Prostate gland (tissue), 2 donors: ENCODE measurements at regions not wholly inside any gene's neighbourhood (a gene's known extent, or its start where the extent isn't known, plus 50 kb on each side); places are given as distances from the start of the nearest gene placed in this dataset.

Experiments
- DNase-seq: peaks from one replicate; pipeline ENCODE4 v3.0.0-alpha.2; 2019; ENCODE audit warnings: low spot score
- H3K27ac ChIP-seq, 2 donors: fragments of 200-600 bp; sonication (generic); 2 replicates each; pipeline ENCODE4 v1.5.1; 2017 to 2019
- H3K27me3 ChIP-seq: fragments of 200-600 bp; sonication (generic); replicated peaks from 2 replicates; pipeline ENCODE4 v1.5.1; 2019; ENCODE audit not compliant: insufficient read depth
- H3K36me3 ChIP-seq, 2 donors: fragments of 200-600 bp; sonication (generic); 1 replicate in 1 of 2; 2 replicates in 1 of 2; pipeline versions ENCODE4 v1.5.1 to v1.8.1; 2017 to 2019
- H3K4me1 ChIP-seq: fragments of 200-600 bp; sonication (generic); replicated peaks from 2 replicates; pipeline ENCODE4 v1.5.1; 2019
- H3K4me3 ChIP-seq, 2 donors: fragments of 200-600 bp; sonication (generic); 2 replicates each; pipeline ENCODE4 v1.5.1; 2017 to 2019
- H3K9me3 ChIP-seq: fragments of 200-600 bp; sonication (generic); 2 replicates; pipeline ENCODE4 v1.5.1; 2017
- CTCF ChIP-seq, 4 experiments: fragments of 200-600 bp in 2 of 4; fragments of 450-650 bp in 2 of 4; sonication (generic) in 2 of 4; IDR thresholded peaks; 1 replicate in 3 of 4; 2 replicates in 1 of 4; pipeline ENCODE4 v1.5.1; 2016 to 2019; ENCODE audit warnings: antibody characterized with exemption in 4 of 4, mild to moderate bottlenecking in 2 of 4, moderate library complexity in 2 of 4
- POLR2A ChIP-seq: fragments of 450-650 bp; IDR thresholded peaks from one replicate; pipeline ENCODE4 v1.6.1; 2016; ENCODE audit warnings: antibody characterized with exemption, mild to moderate bottlenecking
- POLR2AphosphoS5 ChIP-seq: sonication (generic); formaldehyde crosslinking; IDR thresholded peaks from one replicate; pipeline ENCODE4 v1.6.1; 2017; ENCODE audit warnings: antibody characterized with exemption
- WGBS: methylation state at CpG from one replicate; pipeline ENCODE4 v1.1.5; 2018; 5-methylcytosine and 5-hydroxymethylcytosine counted together
- intact Hi-C: fragments of 100-400 bp; cut with DNase I; formaldehyde crosslinking; loops from one replicate; pipeline ENCODE4 v1.14.2; 2022

GRCh38 chr3:40877631-40878463 is 321.5 kb upstream of the CTNNB1 start:
- Histone ChIP-seq H3K4me3 (no peak overlapping the region), H3K27me3 (no peaks in the 10 kb centered on the region), H3K27ac (peak overlapping the region; percentile 32 to 74), H3K36me3 (no peaks in the 10 kb centered on the region), H3K4me1 (peaks cover 20% of the 10 kb centered on the region), H3K9me3 (no peaks in the 10 kb centered on the region)
- 8% methylated on average over 11 of the region's 11 CpGs for WGBS
- no peak for TF ChIP-seq POLR2A
- peak; percentile 86 for TF ChIP-seq POLR2AphosphoS5
- intact Hi-C loops = loop anchor here (5.0 kb wide), 1 partner anchor 94 kb away; no protein-coding TSS in a partner anchor
- peak; percentile 86 for DNase-seq

- H3K27ac ChIP-seq = peak overlapping the region; percentile 32 to 74
- no peak for DNase-seq
- H3K27me3 ChIP-seq = no peaks in the 10 kb centered on the region
- no peak overlapping the region for H3K4me3 ChIP-seq
- intact Hi-C loops = loop anchor here (5.0 kb wide), 1 partner anchor 94 kb away; no protein-coding TSS in a partner anchor
- H3K9me3 ChIP-seq = no peaks in the 10 kb centered on the region
- H3K36me3 ChIP-seq = no peaks in the 10 kb centered on the region
- TF ChIP-seq CTCF (IDR thresholded peaks at IDR 0.05) (no peak), POLR2A (no peak), POLR2AphosphoS5 (no peak)
- H3K4me1 ChIP-seq = peaks cover 20% of the 10 kb centered on the region
- 13% methylated on average over 3 of the region's 3 CpGs for WGBS
Observed at GRCh38 chr3:40878464-40878905, 320.8 kb upstream of the CTNNB1 start.

GRCh38 chr3:40885430-40885829 is 313.9 kb upstream of the CTNNB1 start:
- WGBS = 83% methylated on average over 5 of the region's 5 CpGs
- Histone ChIP-seq H3K27ac (no peak overlapping the region), H3K4me1 (no peaks in the 10 kb centered on the region), H3K4me3 (no peak overlapping the region), H3K27me3 (no peaks in the 10 kb centered on the region), H3K9me3 (no peaks in the 10 kb centered on the region), H3K36me3 (no peaks in the 10 kb centered on the region)
- intact Hi-C loops = no loop called here
- no peak for TF ChIP-seq CTCF (IDR thresholded peaks at IDR 0.05)
- no peak for TF ChIP-seq POLR2AphosphoS5
- TF ChIP-seq POLR2A = no peak
- DNase-seq = no peak

- peak; percentile 48 for DNase-seq
- WGBS = 39% methylated on average over 8 of the region's 8 CpGs
Observed at GRCh38 chr3:40886660-40887425, 312.5 kb upstream of the CTNNB1 start.

More at GRCh38 chr3:40886660-40887425, 312.5 kb upstream of the CTNNB1 start:
- intact Hi-C loops = no loop called here
- no peaks in the 10 kb centered on the region for H3K36me3 ChIP-seq
- H3K27ac ChIP-seq = peak overlapping the region in 1 of 2 donors; percentile 48
- TF ChIP-seq POLR2AphosphoS5 (peak; percentile 85), CTCF (IDR thresholded peaks at IDR 0.05) (no peak), POLR2A (no peak)
- no peaks in the 10 kb centered on the region for H3K27me3 ChIP-seq
- H3K4me3 ChIP-seq = no peak overlapping the region
- no peaks in the 10 kb centered on the region for H3K9me3 ChIP-seq
- H3K4me1 ChIP-seq = no peaks in the 10 kb centered on the region
